Fibroblast of the conjunctiva (primary cell): ENCODE measurements at regions not wholly inside any gene's neighbourhood (a gene's known extent, or its start where the extent isn't known, plus 50 kb on each side); places are given as distances from the start of the nearest gene placed in this dataset.

ENCODE experiments used
- DNase-seq: peaks from one replicate; pipeline ENCODE4 v3.0.0-alpha.2; 2010; ENCODE audit warnings: low read depth

GRCh38 chr2:30371028-30371689 is 75.9 kb upstream of the LCLAT1 start:
- DNase-seq = no peak

- DNase-seq = no peak
Observed at GRCh38 chr2:30371772-30372373, 75.2 kb upstream of the LCLAT1 start.

- DNase-seq = no peak
Observed at GRCh38 chr2:30372826-30373225, 74.2 kb upstream of the LCLAT1 start.

GRCh38 chr2:30373881-30374302 is 73.2 kb upstream of the LCLAT1 start:
- peak; percentile 10 for DNase-seq

GRCh38 chr2:30374380-30374779 is 72.7 kb upstream of the LCLAT1 start:
- no peak for DNase-seq

GRCh38 chr2:30375915-30376314 is 71.1 kb upstream of the LCLAT1 start:
- no peak for DNase-seq

GRCh38 chr2:30379481-30379880 is 67.6 kb upstream of the LCLAT1 start:
- no peak for DNase-seq

DNA sequence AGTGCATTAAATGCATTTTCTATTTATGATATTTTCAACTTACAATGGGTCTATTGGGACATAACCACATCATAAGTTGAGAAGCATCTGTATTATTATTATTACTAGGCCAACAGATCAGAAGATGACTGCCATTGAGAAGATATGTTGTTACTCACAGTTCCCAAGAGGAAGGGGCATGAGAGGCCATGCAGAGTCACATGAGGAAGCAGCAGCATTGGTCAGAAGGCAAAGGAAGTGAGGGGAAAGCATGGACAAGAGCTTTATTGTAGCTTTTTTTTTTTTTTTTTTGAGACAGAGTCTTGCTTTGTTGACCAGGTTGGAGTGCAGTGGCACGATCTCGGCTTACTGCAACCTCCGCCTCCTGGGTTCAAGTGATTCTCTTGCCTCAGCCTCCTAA is 66.2 kb upstream of the LCLAT1 start:
- DNase-seq = no peak

GRCh38 chr2:30382162-30382783 is 64.8 kb upstream of the LCLAT1 start:
- DNase-seq = no peak

- DNase-seq = no peak
Observed at GRCh38 chr2:30382995-30383394, 64.1 kb upstream of the LCLAT1 start.

- no peak for DNase-seq
Observed at GRCh38 chr2:30385327-30385726, 61.7 kb upstream of the LCLAT1 start.

DNA sequence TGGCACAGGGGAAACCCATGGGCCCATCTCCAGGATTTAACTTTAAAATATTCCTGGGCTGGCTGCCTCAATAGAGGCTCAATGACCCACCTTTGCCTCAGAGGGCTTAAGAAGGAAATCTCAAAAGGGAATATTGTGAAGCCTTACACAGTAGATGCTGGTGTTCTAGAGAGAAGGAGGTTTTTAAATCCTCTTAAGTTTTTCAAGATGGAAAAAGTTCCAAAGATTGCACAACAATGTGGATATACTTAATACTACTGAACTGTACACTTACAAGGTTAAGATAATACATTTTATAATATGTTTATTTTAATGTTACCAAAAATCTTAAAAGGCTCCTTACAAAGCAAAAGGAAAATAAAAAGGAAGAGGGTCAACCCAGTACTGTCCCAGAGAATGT is 54.9 kb upstream of the LCLAT1 start:
- no peak for DNase-seq

GRCh38 chr2:30393510-30393909 is 53.5 kb upstream of the LCLAT1 start:
- DNase-seq = no peak

DNA sequence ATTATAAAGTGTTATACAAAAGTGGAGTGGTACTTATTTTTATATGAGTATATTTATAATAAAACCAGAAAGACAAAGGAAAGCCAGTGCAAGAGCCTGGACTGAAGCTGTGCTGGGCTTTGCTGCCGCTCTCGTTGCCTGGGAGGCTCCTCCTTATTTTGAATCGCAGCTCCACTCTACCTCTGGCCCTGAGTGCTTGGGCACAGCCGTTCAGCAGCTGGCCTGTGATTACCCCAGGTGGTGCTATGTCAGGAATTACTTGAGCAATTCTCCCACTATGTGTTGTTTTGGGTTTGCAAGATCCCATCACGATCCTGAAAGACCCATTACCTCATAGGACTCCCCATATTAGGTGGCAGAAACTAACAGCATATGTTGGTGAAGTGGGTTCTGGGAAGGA is 53.0 kb upstream of the LCLAT1 start:
- no peak for DNase-seq

DNA sequence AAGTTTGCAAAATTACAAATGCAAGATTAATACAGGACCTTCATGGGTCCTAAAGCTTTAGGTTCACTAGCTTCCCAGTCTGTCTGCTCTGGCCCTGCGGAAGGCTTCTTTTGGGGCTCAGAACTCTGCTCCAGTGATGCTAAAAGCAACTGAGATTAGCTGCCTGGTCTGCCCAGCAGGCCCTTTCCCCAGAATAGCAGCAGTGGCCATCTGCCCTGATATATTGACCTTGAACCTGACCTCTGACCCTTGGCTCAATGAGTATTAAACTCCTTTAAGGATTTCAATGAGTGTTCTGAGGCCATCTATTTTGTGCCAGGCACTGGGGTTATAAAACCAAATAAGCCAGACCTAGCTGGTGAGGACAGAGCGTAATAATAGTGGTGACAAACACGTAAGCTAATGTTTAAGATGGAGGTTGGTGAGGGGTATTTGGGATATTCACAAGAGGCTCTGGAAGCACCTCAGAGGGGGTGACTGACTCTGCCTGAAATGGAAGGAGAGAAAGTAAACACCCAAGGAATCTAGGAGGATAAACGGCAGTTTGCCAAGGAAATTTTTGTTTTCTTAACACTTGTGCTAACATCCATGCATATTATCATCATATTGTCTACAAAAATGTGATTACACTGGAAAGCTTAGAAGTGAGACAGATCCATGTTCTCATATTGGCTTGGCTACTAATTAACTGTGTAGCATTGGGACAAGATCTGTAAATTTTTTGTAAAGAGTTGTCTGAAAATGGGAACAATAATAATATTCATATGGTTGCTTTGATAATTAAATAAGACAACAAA is 50.4 kb upstream of the LCLAT1 start:
- no peak for DNase-seq
